GM21717 (cell line): ENCODE measurements at regions not wholly inside any gene's neighbourhood (a gene's known extent, or its start where the extent isn't known, plus 50 kb on each side); places are given as distances from the start of the nearest gene placed in this dataset.

Source experiments
- ATAC-seq: cut with Tn5 transposase; IDR thresholded peaks from one replicate; pipeline ENCODE4 v1.9.1; 2021; ENCODE audit warnings: mild to moderate bottlenecking, moderate library complexity; ENCODE audit not compliant: unreplicated experiment

DNA sequence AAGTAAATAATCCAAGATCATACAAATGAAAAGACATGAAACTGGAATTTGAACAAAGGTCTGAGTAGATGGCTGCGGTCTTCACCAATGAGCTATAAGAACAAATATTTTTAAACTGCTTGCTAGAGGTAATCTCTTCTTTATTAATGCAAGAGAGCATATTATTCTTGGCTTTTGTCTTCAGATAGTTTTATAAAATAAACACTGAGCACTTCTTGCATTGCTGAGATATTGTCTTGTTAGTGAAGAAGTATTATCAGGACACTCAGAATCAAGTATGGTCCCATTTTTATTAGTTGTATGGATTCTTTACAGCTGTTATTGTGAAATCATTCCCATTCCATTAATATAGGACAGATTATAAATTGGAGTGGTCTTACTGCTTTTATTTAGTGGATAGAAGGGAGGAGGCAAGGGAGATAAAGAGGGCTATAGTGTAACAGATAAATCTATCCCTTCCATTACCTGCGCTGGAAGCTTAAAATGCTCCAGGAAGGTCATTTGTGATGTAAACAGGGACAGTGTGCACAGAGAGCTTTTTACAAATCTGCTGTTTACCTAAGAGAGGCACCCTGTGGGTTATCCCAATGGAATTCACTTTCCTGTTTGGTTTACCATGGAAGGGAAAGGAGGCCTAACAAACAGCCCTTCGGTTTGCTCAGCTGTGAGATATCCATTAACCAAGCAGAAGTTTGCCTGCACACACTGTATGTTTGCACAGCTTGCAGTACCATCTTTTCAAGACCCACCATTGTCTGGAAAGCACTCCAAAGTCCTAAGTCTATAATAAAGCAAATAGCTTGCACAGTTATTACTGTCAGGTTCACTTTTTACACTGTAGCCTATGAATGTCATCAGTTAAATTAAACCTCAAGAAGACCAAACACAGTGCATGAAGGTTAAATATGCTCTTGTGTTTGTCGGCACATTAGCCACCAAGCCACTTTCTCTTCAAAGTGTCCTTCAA is 347.7 kb upstream of the TGFBR2 start:
- ATAC-seq: no peak

DNA sequence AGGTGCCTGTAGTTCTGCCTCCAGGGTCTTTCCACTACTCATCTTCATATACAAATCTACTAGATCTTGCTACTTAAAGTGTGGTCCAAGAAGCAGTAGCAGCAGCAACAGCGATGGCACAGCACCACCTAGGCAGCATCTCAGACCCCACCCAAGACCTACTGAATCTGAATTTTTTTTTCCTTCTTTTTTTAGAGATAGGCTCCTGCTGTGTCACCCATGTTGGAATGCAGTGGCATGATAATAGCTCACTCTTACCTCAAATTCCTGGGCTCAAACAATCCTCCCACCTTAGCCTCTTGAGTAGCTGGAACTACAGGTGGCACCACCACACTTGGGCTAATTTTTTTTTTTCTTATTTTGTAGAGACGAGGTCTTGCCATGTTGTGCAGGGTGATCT is 346.7 kb upstream of the TGFBR2 start:
- ATAC-seq: no peak

DNA sequence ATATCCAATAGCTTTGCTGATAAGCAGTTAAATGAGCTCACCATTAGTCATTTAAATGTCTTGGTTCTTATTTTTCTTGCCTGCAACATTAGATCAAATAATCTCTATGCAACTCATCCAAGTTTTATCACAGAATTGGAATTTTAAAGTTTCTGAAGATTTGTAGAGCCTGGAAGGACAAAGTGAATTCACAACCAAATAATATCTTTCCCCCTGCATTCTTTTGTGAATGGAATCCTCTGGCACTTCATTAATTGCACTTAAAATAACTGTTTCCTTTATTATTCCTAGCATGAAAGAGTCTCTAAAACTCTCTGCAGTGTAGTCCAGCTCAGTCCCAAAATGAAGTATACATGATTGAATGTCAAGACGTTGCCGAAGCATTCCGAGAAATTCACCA is 345.6 kb upstream of the TGFBR2 start:
- no peak for ATAC-seq

GRCh38 chr3:30263238-30263924 is 343.0 kb upstream of the TGFBR2 start:
- ATAC-seq: no peak

DNA sequence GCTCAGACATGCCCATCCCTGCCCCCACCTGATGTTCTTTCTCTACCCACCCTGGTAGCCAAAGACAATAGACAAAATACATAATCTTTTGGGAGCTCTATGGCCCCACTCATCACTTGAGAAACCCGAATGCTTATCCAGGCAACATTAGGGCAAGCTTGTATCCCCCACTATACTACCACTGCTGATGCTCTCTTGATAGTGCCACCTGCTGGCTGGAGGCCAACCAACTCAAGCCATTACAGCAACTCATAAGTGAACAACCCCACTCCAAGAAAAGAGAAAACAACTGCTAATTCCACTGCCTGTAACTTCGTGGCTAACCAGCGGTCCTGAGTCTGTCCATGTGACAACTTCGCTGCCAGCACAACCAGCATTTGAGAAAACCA is 342.5 kb upstream of the TGFBR2 start:
- ATAC-seq: no peak

- no peak for ATAC-seq
Observed at GRCh38 chr3:30266524-30266923, 339.9 kb upstream of the TGFBR2 start.

DNA sequence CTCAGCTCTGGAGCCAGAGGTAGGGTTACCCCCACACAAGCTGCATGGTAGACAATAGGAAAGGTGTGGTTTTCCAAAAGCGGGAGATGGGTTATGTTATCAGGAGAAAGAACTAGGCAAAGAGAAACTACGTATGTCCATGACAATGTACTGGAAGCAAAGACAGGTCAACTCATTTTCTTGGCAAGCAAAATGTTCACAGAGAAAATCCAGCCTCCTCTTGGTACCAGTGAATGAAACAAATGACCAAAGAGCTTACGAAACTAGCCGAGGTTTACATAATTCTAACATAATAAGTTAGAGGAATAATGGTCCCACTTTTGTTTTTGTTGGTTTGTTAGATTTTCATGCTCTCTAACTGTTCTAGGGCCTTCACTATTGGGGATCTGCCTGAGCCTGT is 338.1 kb upstream of the TGFBR2 start:
- ATAC-seq: no peak

DNA sequence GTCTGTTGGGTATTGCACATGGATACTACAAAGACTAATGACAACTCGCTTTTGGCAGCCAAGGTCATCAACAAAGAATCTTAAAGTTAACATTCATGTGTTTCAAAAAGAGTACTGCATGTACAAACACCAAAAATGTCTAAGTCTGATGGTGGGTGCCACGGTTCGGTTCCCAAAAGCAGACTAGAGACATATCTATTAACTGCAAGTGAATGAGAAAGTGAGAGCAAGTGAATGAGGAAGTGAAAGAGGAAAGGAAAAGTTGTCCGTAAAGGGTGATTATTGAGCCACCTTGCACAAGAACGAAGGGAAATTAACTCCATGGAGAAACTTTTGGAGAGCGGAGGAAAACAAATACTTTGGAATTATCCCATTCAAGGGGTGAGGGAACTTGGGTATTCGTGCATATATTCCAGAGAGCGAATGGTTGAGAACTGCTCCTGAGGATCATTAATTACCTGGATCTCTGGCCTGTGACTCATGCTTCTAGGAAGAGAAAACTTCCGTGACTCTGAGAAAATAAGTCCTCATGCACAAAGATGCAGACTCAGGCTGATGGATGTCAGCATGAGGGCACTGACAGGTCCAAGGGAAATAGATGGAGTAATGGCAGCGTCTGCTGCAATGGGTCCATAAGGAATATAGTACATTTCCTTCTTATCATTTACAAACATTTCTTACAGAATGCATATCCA is 336.5 kb upstream of the TGFBR2 start:
- peak; percentile 78 for ATAC-seq

DNA sequence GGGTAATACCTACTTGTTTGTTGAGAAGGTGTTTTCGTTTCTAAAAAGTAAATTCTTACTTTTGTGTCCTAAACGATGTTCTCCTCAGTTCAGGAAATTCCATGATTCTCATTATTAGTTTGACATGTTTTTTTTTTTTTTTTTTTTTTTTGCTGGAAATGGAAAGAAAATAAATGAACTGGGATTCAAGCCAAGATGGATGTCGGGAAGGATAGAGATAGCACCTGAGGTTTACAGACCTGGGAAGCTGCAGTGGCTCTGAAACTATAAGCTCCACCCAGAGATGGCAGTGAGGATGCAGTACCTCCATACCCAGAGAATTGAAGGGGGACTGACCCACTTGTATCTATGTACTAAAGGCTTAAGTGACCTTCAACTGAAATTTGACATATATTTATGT is 334.6 kb upstream of the TGFBR2 start:
- no peak for ATAC-seq

DNA sequence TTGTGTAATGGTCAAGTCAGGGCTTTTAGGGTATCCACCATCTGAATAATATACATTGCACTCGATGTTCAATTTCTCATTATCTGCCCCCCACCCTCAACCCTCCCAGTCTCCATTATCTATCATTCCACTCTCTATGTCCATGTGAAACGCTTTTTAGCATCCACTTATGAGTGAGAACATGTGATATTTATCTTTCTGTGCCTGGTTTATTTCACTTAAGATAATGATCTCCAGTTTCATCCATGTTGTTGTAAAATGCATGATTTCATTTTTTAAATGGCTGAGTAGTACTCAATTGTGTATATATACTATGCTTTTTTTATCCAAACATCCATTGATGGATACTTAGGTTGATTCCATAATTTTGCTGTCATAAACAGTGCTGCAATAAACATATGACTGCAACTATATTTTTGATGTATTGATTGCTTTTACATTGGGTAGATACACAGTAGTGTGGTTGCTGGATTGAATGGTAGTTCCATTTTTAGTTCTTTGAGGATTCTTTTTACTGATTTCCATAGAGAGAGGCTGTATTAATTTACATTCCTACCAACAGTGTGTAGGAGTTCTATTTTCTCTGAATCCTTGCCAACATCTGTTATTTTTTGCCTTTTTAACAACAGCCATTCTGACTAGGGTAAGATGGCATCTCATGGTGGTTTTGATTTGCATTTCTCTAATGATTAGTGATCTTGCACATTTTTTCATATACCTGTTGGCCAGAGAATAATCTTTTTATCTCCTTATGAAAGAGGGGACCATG is 332.9 kb upstream of the TGFBR2 start:
- no peak for ATAC-seq

GRCh38 chr3:30277494-30277893 is 328.9 kb upstream of the TGFBR2 start:
- no peak for ATAC-seq

GRCh38 chr3:30281526-30281925 is 324.9 kb upstream of the TGFBR2 start:
- ATAC-seq: no peak

DNA sequence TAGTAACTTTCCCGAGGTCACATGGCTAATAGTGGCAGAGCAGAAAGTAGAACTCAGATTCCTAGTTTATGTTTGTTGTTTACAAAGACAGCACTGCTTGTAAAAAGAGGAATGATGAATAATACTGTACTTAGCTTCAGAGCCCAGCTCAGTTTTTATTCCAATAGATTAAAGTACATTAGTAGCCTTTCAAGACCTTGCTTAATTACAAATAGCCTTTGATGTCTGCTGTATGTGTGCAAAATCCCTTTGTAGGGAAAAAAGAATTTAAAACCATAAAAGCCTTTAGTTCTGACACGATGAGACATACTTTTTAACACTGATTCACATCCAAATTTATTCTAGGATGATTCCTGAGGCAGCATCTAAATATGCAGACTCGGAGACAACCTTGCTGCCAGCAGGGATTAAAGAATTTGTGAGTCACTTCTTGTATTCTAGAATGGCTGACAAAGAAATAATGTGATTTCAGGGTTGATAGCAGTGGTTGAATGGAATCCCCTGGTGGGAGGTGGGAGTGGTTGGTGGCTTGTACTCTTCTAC is 324.2 kb upstream of the TGFBR2 start:
- ATAC-seq: no peak

- no peak for ATAC-seq
Observed at GRCh38 chr3:30285188-30286006, 321.0 kb upstream of the TGFBR2 start.

DNA sequence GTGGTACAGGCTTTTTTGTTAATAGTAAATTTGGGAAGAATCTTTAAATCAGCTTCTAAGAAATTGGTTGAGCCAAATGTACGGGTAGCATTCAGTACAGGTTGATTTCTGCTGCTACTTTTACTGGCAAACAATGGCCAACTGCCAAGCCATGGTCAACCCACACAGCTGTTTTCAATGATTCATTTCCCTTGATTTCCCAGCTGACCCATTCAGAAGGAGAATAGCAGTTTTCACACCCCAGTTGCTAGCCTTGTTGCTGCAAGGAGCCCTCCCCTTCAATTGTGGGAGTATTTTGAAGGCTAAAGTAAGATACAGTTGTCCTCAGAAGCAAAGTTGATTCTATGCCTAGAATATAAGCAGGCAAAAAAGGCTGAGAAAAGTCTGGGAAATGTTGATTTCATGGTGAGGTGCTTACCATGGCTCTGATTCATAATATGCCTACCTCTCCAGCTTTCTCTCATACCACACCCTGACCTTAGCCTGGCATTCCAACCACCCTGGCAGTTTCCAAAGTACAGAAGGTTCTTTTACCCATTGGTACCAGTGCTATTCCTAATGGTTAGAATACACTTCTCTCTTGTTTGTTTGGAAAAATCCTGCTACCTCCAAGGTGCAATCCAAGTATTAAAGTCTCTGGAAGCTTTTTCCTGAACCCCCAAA is 320.3 kb upstream of the TGFBR2 start:
- no peak for ATAC-seq

- ATAC-seq: no peak
Observed at GRCh38 chr3:30286811-30287210, 319.6 kb upstream of the TGFBR2 start.

DNA sequence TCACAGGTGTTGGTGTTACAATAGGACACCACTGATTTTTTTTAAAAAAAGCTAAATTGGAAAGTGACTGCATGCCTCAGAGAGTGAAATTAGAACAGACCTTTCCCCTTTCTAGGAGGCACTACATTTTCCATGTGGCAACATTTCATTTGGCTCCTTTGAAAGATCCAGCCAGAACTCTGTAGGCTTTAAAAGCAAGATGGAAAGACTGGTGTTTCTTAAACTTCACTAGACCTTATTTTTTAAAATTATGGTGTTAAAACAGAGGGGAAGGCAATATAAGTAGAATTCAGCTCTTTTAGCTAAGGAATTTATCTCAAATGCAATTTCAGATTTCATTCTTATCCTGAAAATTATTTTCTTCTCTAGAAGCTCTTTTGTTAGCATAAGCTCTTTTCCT is 317.6 kb upstream of the TGFBR2 start:
- ATAC-seq: no peak

- no peak for ATAC-seq
Observed at GRCh38 chr3:30289324-30289723, 317.1 kb upstream of the TGFBR2 start.

- ATAC-seq: no peak
Observed at GRCh38 chr3:30289766-30290165, 316.6 kb upstream of the TGFBR2 start.
